BE2C (cell line): ENCODE measurements at regions not wholly inside any gene's neighbourhood (a gene's known extent, or its start where the extent isn't known, plus 50 kb on each side); places are given as distances from the start of the nearest gene placed in this dataset.
"Not testable (repeated sequence)": the region's sequence is repeated elsewhere in the genome, so short reads cannot be mapped to it uniquely, and the experiment has no call there.

Experiments
- DNase-seq: peaks from one replicate; pipeline ENCODE4 v3.0.0-alpha.2; 2020
- H3K27me3 ChIP-seq: fragments of 250-450 bp; sonication (Bioruptor Pico); 2 replicates; pipeline ENCODE4 v1.5.1; 2020; ENCODE audit warnings: mild to moderate bottlenecking
- H3K36me3 ChIP-seq: fragments of 250-450 bp; sonication (Bioruptor Pico); 2 replicates; pipeline ENCODE4 v1.5.1; 2020; ENCODE audit warnings: mild to moderate bottlenecking
- H3K4me1 ChIP-seq: fragments of 250-450 bp; sonication (Bioruptor Pico); 2 replicates; pipeline ENCODE4 v1.5.1; 2020
- H3K4me3 ChIP-seq: 2 replicates; pipeline ENCODE4 v1.5.1; 2011; ENCODE audit warnings: low read depth, low read length
- H3K9me3 ChIP-seq: fragments of 250-450 bp; sonication (Bioruptor Pico); 2 replicates; pipeline ENCODE4 v1.5.1; 2020
- TF ChIP-seq, protein P1 (sequence below): IDR thresholded peaks from 2 replicates; pipeline ENCODE4 v1.5.1; 2012; ENCODE audit warnings: mild to moderate bottlenecking, low read depth, low read length

DNA sequence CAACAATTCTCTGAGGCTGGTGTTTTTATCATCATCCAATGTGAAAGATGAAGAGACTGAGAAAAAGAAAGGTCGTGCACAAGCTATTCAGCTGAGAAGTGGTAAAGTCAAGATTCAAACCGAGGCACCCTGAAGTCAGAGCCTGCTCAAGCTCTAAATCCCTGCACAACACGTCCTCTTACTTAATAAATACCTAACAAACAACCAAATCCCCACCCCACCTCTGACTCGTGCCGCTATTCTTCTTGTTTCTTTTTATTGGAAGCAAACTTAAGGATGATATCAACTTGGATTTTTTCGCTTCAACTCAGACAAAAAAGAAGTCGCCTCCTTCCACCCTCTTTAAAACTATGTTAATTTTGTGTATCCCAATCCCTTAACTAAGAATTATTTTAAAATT, 140.2 kb downstream of the CEP120 start:
- no peaks in the 10 kb centered on the region for H3K36me3 ChIP-seq
- TF ChIP-seq, protein P1, sequence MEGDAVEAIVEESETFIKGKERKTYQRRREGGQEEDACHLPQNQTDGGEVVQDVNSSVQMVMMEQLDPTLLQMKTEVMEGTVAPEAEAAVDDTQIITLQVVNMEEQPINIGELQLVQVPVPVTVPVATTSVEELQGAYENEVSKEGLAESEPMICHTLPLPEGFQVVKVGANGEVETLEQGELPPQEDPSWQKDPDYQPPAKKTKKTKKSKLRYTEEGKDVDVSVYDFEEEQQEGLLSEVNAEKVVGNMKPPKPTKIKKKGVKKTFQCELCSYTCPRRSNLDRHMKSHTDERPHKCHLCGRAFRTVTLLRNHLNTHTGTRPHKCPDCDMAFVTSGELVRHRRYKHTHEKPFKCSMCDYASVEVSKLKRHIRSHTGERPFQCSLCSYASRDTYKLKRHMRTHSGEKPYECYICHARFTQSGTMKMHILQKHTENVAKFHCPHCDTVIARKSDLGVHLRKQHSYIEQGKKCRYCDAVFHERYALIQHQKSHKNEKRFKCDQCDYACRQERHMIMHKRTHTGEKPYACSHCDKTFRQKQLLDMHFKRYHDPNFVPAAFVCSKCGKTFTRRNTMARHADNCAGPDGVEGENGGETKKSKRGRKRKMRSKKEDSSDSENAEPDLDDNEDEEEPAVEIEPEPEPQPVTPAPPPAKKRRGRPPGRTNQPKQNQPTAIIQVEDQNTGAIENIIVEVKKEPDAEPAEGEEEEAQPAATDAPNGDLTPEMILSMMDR: no peak
- H3K4me3 ChIP-seq: no peak overlapping the region
- no peak for DNase-seq
- peaks cover 57% of the 10 kb centered on the region for H3K27me3 ChIP-seq
- H3K9me3 ChIP-seq: no peaks in the 10 kb centered on the region
- no peaks in the 10 kb centered on the region for H3K4me1 ChIP-seq

- H3K4me1 ChIP-seq: no peaks in the 10 kb centered on the region
- TF ChIP-seq, protein P1: no peak
- H3K4me3 ChIP-seq: no peak overlapping the region
- no peaks in the 10 kb centered on the region for H3K9me3 ChIP-seq
- peaks cover 56% of the 10 kb centered on the region for H3K27me3 ChIP-seq
- H3K36me3 ChIP-seq: no peaks in the 10 kb centered on the region
- no peak for DNase-seq
Observed at GRCh38 chr5:123282444-123282843, 140.8 kb downstream of the CEP120 start.

DNA sequence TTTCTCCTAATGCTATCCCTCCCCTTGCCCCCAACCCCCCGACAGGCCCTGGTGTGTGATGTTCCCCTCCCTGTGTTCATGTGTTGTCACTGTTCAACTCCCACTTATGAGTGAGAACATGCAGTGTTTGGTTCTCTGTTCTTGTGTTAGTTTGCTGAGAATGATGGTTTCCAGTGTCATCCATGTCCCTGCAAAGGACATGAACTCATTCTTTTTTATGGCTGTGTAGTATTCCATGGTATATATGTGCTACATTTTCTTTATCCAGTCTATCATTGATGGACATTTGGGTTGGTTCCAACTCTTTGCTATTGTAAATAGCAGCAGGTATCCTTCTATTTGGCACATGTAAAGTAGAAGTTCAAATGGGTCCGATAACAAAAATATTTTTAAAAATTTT, 142.3 kb downstream of the CEP120 start:
- not testable (repeated sequence) for H3K4me3 ChIP-seq, H3K36me3 ChIP-seq, DNase-seq, H3K9me3 ChIP-seq, H3K4me1 ChIP-seq
- peaks cover 47% of the 10 kb centered on the region for H3K27me3 ChIP-seq

DNA sequence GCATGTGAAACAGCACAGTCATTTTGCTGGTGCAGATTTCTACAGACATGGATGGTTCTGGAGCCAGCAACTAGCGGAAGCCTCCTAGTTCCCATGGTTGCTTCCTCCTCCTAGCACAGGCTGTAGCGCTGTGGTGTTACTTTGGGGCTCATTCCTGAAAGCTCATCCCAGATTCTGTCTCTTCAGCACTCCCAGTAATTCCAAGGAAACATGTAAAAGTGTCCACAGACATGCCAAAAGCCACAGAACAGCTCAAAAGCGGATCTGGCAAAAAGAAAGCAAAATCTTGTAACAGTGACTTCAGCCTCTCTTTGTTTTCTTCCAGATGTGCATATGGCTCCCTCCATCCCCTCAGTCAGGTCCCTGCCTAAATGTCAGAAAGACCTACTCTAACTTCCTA, 144.1 kb downstream of the CEP120 start:
- H3K4me3 ChIP-seq: no peak overlapping the region
- TF ChIP-seq, protein P1: no peak
- H3K27me3 ChIP-seq: peaks cover 40% of the 10 kb centered on the region
- no peak for DNase-seq
- no peaks in the 10 kb centered on the region for H3K4me1 ChIP-seq
- no peaks in the 10 kb centered on the region for H3K36me3 ChIP-seq
- H3K9me3 ChIP-seq: no peaks in the 10 kb centered on the region

- no peaks in the 10 kb centered on the region for H3K36me3 ChIP-seq
- TF ChIP-seq, protein P1: no peak
- no peaks in the 10 kb centered on the region for H3K4me1 ChIP-seq
- no peak overlapping the region for H3K4me3 ChIP-seq
- no peak for DNase-seq
- no peaks in the 10 kb centered on the region for H3K9me3 ChIP-seq
- H3K27me3 ChIP-seq: peaks cover 32% of the 10 kb centered on the region
Observed at GRCh38 chr5:123278284-123278683, 144.9 kb downstream of the CEP120 start.

GRCh38 chr5:123273984-123274383, 149.2 kb downstream of the CEP120 start:
- Histone ChIP-seq H3K27me3 (peaks cover 25% of the 10 kb centered on the region), H3K9me3 (no peaks in the 10 kb centered on the region), H3K36me3 (no peaks in the 10 kb centered on the region), H3K4me1 (no peaks in the 10 kb centered on the region), H3K4me3 (no peak overlapping the region)
- DNase-seq: no peak
- TF ChIP-seq, protein P1: no peak

- Histone ChIP-seq H3K27me3 (peaks cover 21% of the 10 kb centered on the region), H3K36me3 (no peaks in the 10 kb centered on the region), H3K9me3 (no peaks in the 10 kb centered on the region), H3K4me1 (no peaks in the 10 kb centered on the region), H3K4me3 (no peak overlapping the region)
- no peak for DNase-seq
- TF ChIP-seq, protein P1: no peak
Observed at GRCh38 chr5:123273095-123273494, 150.1 kb downstream of the CEP120 start.
